HTR-8/SVneo (cell line): ENCODE measurements at regions not wholly inside any gene's neighbourhood (a gene's known extent, or its start where the extent isn't known, plus 50 kb on each side); places are given as distances from the start of the nearest gene placed in this dataset.

ENCODE experiments used
- DNase-seq: peaks from one replicate; pipeline ENCODE4 v3.0.0; 2011; ENCODE audit warnings: low spot score, mixed read lengths; ENCODE audit not compliant: insufficient read length
- FAIRE-seq: peaks from 2 replicates; lab custom pipeline; 2011; peaks lifted over from hg19 to GRCh38; lab: Jason Lieb, UNC

- no peak for FAIRE-seq
Observed at GRCh38 chr10:52632591-52632990, 140.0 kb downstream of the MBL2 start.

GRCh38 chr10:52633266-52633665, 139.3 kb downstream of the MBL2 start:
- DNase-seq, result no peak
- FAIRE-seq, result no peak

More at GRCh38 chr10:52632591-52632990, 140.0 kb downstream of the MBL2 start:
- no peak for DNase-seq

GRCh38 chr10:52635651-52636050, 136.9 kb downstream of the MBL2 start:
- no peak for DNase-seq
- no peak for FAIRE-seq

GRCh38 chr10:52636874-52637273, 135.7 kb downstream of the MBL2 start:
- FAIRE-seq, result no peak

GRCh38 chr10:52637592-52637991, 135.0 kb downstream of the MBL2 start:
- FAIRE-seq (no peak), DNase-seq (no peak)

More at GRCh38 chr10:52636874-52637273, 135.7 kb downstream of the MBL2 start:
- DNase-seq, result no peak

- DNase-seq, result no peak
- FAIRE-seq, result no peak
Observed at GRCh38 chr10:52639652-52640051, 132.9 kb downstream of the MBL2 start.

GRCh38 chr10:52642208-52642607, 130.4 kb downstream of the MBL2 start:
- FAIRE-seq (no peak), DNase-seq (no peak)

GRCh38 chr10:52644373-52645186, 128.0 kb downstream of the MBL2 start:
- FAIRE-seq (peak; percentile 4), DNase-seq (peak; percentile 43)

- FAIRE-seq, result no peak
Observed at GRCh38 chr10:52645187-52645758, 127.3 kb downstream of the MBL2 start.

GRCh38 chr10:52649511-52649910, 123.1 kb downstream of the MBL2 start:
- FAIRE-seq, result no peak
- DNase-seq, result no peak

More at GRCh38 chr10:52645187-52645758, 127.3 kb downstream of the MBL2 start:
- DNase-seq, result no peak

- FAIRE-seq (no peak), DNase-seq (no peak)
Observed at GRCh38 chr10:52650873-52651272, 121.7 kb downstream of the MBL2 start.

GRCh38 chr10:52651293-52651692, 121.3 kb downstream of the MBL2 start:
- FAIRE-seq (no peak), DNase-seq (no peak)

GRCh38 chr10:52652431-52653262, 119.9 kb downstream of the MBL2 start:
- peak; percentile 13 for FAIRE-seq
- DNase-seq, result peak; percentile 6

GRCh38 chr10:52653263-52653909, 119.2 kb downstream of the MBL2 start:
- FAIRE-seq (no peak), DNase-seq (no peak)

GRCh38 chr10:52654201-52654600, 118.4 kb downstream of the MBL2 start:
- DNase-seq (no peak), FAIRE-seq (no peak)

- FAIRE-seq (no peak), DNase-seq (no peak)
Observed at GRCh38 chr10:52658112-52658511, 114.5 kb downstream of the MBL2 start.

GRCh38 chr10:52659085-52659484, 113.5 kb downstream of the MBL2 start:
- FAIRE-seq (no peak), DNase-seq (no peak)

GRCh38 chr10:52662256-52662655, 110.3 kb downstream of the MBL2 start:
- FAIRE-seq, result no peak
- DNase-seq, result no peak

- DNase-seq, result no peak
- FAIRE-seq, result no peak
Observed at GRCh38 chr10:52663161-52663560, 109.4 kb downstream of the MBL2 start.

- DNase-seq, result no peak
- FAIRE-seq, result no peak
Observed at GRCh38 chr10:52664629-52665028, 108.0 kb downstream of the MBL2 start.
